ENCODE measurements at regions not wholly inside any gene's neighbourhood (a gene's known extent, or its start where the extent isn't known, plus 50 kb on each side); places are given as distances from the start of the nearest gene placed in this dataset.

- no peak for TF ChIP-seq CTCF (IDR thresholded peaks at IDR 0.05; ENCODE audit: poor library complexity, severe bottlenecking)
- TF ChIP-seq EP300 (conservative IDR thresholded peaks at IDR 0.05; ENCODE audit: poor library complexity, severe bottlenecking), result no peak
- TF ChIP-seq POLR2AphosphoS5 (IDR thresholded peaks at IDR 0.05), result no peak
Measured at GRCh38 chr5:92800365-92800764, 780.7 kb downstream of the NR2F1-AS1 start.
